Upper lobe of right lung (tissue), 1 donor: ENCODE measurements at regions not wholly inside any gene's neighbourhood (a gene's known extent, or its start where the extent isn't known, plus 50 kb on each side); places are given as distances from the start of the nearest gene placed in this dataset.

Source experiments
- ATAC-seq: fragments of 200-7000 bp; cut with Tn5 transposase; one replicate; pipeline ENCODE4 v1.9.1; 2020; ENCODE audit warnings: mild to moderate bottlenecking, moderate library complexity
- DNase-seq: peaks from one replicate; pipeline ENCODE4 v3.0.0-alpha.2; 2020
- H3K27ac ChIP-seq: fragments of 200-600 bp; one replicate; pipeline ENCODE4 v1.8.0; 2022
- H3K27me3 ChIP-seq: fragments of 200-600 bp; one replicate; pipeline ENCODE4 v1.8.0; 2022; ENCODE audit warnings: mild to moderate bottlenecking
- H3K36me3 ChIP-seq: fragments of 200-600 bp; one replicate; pipeline ENCODE4 v1.8.0; 2022
- H3K4me1 ChIP-seq: fragments of 200-600 bp; one replicate; pipeline ENCODE4 v1.8.0; 2022
- H3K4me3 ChIP-seq: fragments of 200-600 bp; one replicate; pipeline ENCODE4 v1.8.0; 2022; ENCODE audit warnings: mild to moderate bottlenecking
- H3K9me3 ChIP-seq: fragments of 200-600 bp; one replicate; pipeline ENCODE4 v1.8.0; 2022
- CTCF ChIP-seq: fragments of 200-600 bp; IDR thresholded peaks from one replicate; pipeline ENCODE4 v1.8.0; 2022; ENCODE audit warnings: antibody characterized with exemption
- intact Hi-C: fragments of 100-400 bp; cut with DNase I; formaldehyde crosslinking; loops from one replicate; pipeline ENCODE4 v1.11.0; 2022
- donor health status: DM: no; HTN: yes; CAD: no; lungs with severe emphysema.

- DNase-seq = no peak
- intact Hi-C loops = no loop called here
- no peak overlapping the region for H3K27ac ChIP-seq
- H3K27me3 ChIP-seq = no peaks in the 10 kb centered on the region
- TF ChIP-seq CTCF = no peak
- no peaks in the 10 kb centered on the region for H3K36me3 ChIP-seq
- no peak for ATAC-seq
- no peaks in the 10 kb centered on the region for H3K4me1 ChIP-seq
- H3K4me3 ChIP-seq = no peak overlapping the region
- H3K9me3 ChIP-seq = no peaks in the 10 kb centered on the region
Observed at GRCh38 chr4:19241895-19242294, 1009.8 kb upstream of the SLIT2 start.

- intact Hi-C loops = no loop called here
- no peak for ATAC-seq
- Histone ChIP-seq H3K27me3 (no peaks in the 10 kb centered on the region), H3K36me3 (no peaks in the 10 kb centered on the region), H3K4me1 (no peaks in the 10 kb centered on the region), H3K27ac (no peak overlapping the region), H3K9me3 (no peaks in the 10 kb centered on the region), H3K4me3 (no peak overlapping the region)
- TF ChIP-seq CTCF = no peak
- no peak for DNase-seq
Observed at GRCh38 chr4:19239565-19239964, 1012.1 kb upstream of the SLIT2 start.

- DNase-seq = no peak
- Histone ChIP-seq H3K4me3 (no peak overlapping the region), H3K27ac (no peak overlapping the region), H3K36me3 (no peaks in the 10 kb centered on the region), H3K4me1 (no peaks in the 10 kb centered on the region), H3K9me3 (no peaks in the 10 kb centered on the region), H3K27me3 (no peaks in the 10 kb centered on the region)
- no peak for TF ChIP-seq CTCF
- ATAC-seq = no peak
- intact Hi-C loops = no loop called here
Observed at GRCh38 chr4:19236473-19236872, 1015.2 kb upstream of the SLIT2 start.

GRCh38 chr4:19230906-19231545 lies 1020.7 kb upstream of the SLIT2 start:
- no peak for TF ChIP-seq CTCF
- no peaks in the 10 kb centered on the region for H3K36me3 ChIP-seq
- H3K4me1 ChIP-seq = no peaks in the 10 kb centered on the region
- no peak overlapping the region for H3K27ac ChIP-seq
- intact Hi-C loops = no loop called here
- H3K27me3 ChIP-seq = no peaks in the 10 kb centered on the region
- ATAC-seq (no peak), DNase-seq (no peak)
- no peaks in the 10 kb centered on the region for H3K9me3 ChIP-seq
- no peak overlapping the region for H3K4me3 ChIP-seq

GRCh38 chr4:19227701-19228100 lies 1024.0 kb upstream of the SLIT2 start:
- DNase-seq (no peak), ATAC-seq (no peak)
- H3K27me3 ChIP-seq = no peaks in the 10 kb centered on the region
- H3K4me3 ChIP-seq = no peak overlapping the region
- intact Hi-C loops = no loop called here
- H3K36me3 ChIP-seq = no peaks in the 10 kb centered on the region
- no peak for TF ChIP-seq CTCF
- H3K4me1 ChIP-seq = no peaks in the 10 kb centered on the region
- no peaks in the 10 kb centered on the region for H3K9me3 ChIP-seq
- H3K27ac ChIP-seq = no peak overlapping the region

GRCh38 chr4:19224820-19225219 lies 1026.9 kb upstream of the SLIT2 start:
- H3K27ac ChIP-seq = no peak overlapping the region
- TF ChIP-seq CTCF = peak; percentile 43

More at GRCh38 chr4:19224820-19225219, 1026.9 kb upstream of the SLIT2 start:
- Histone ChIP-seq H3K4me3 (no peak overlapping the region), H3K36me3 (no peaks in the 10 kb centered on the region), H3K27me3 (no peaks in the 10 kb centered on the region), H3K9me3 (no peaks in the 10 kb centered on the region), H3K4me1 (no peaks in the 10 kb centered on the region)
- DNase-seq (no peak), ATAC-seq (no peak)
- intact Hi-C loops = no loop called here
